ENCODE measurements at regions not wholly inside any gene's neighbourhood (a gene's known extent, or its start where the extent isn't known, plus 50 kb on each side); places are given as distances from the start of the nearest gene placed in this dataset.

- no peak for TF ChIP-seq CTCF (IDR thresholded peaks at IDR 0.05 in 4 of 5, conservative IDR thresholded peaks at IDR 0.05 in 1 of 5)
- no peak for TF ChIP-seq POLR2A (IDR thresholded peaks at IDR 0.05)
Measured at GRCh38 chr11:133711545-133711944, 133.8 kb downstream of the SPATA19 start.

Data from gastrocnemius medialis (tissue), 4 donors.